ENCODE measurements at regions not wholly inside any gene's neighbourhood (a gene's known extent, or its start where the extent isn't known, plus 50 kb on each side); places are given as distances from the start of the nearest gene placed in this dataset.

GRCh38 chr2:223269386-223269785 is 217.4 kb downstream of the KCNE4 start:
- ChIA-PET CTCF (no interaction called here), POLR2A (no interaction called here)
- Mint-ChIP-seq H3K4me1 (no peaks in the 10 kb centered on the region), H3K27me3 (ENCODE audit: low read depth) (no peaks in the 10 kb centered on the region), H3K4me3 (no peak overlapping the region), H3K36me3 (no peaks in the 10 kb centered on the region), H3K9me3 (no peaks in the 10 kb centered on the region), H3K27ac (no peak overlapping the region)
- DNase-seq (ENCODE audit: low spot score) (no peak), ATAC-seq (no peak)
- TF ChIP-seq GABPB1 (CRISPR knock-in tag; IDR thresholded peaks at IDR 0.05) = no peak
- TF ChIP-seq ZBTB43 (CRISPR knock-in tag; IDR thresholded peaks at IDR 0.05) = no peak
- TF ChIP-seq SMAD3 (CRISPR knock-in tag; IDR thresholded peaks at IDR 0.05; ENCODE audit: borderline replicate concordance) = no peak
- TF ChIP-seq RORB (CRISPR knock-in tag; IDR thresholded peaks at IDR 0.05) = no peak
- no peak for TF ChIP-seq STAT6 (CRISPR knock-in tag; conservative IDR thresholded peaks at IDR 0.05; ENCODE audit: low read depth)
- no peak for TF ChIP-seq ZSCAN18 (CRISPR knock-in tag; IDR thresholded peaks at IDR 0.05)
- no peak for TF ChIP-seq NR2C2 (CRISPR knock-in tag; IDR thresholded peaks at IDR 0.05)
- TF ChIP-seq ATF6 (CRISPR knock-in tag; IDR thresholded peaks at IDR 0.05) = no peak
- no peak for TF ChIP-seq PRDM15 (CRISPR knock-in tag; IDR thresholded peaks at IDR 0.05)
- no peak for TF ChIP-seq TEAD1 (CRISPR knock-in tag; IDR thresholded peaks at IDR 0.05)
- no peak for TF ChIP-seq ZMAT4 (CRISPR knock-in tag; IDR thresholded peaks at IDR 0.05)
- no peak for TF ChIP-seq ZNF671 (CRISPR knock-in tag; IDR thresholded peaks at IDR 0.05)

- H3K27me3 Mint-ChIP-seq (ENCODE audit: low read depth) = no peaks in the 10 kb centered on the region
- H3K4me1 Mint-ChIP-seq = no peaks in the 10 kb centered on the region
- H3K9me3 Mint-ChIP-seq = no peaks in the 10 kb centered on the region
- H3K27ac Mint-ChIP-seq = no peak overlapping the region
- H3K4me3 Mint-ChIP-seq = no peak overlapping the region
- ChIA-PET POLR2A (no interaction called here), CTCF (no interaction called here)
- ATAC-seq (no peak), DNase-seq (ENCODE audit: low spot score) (no peak)
- H3K36me3 Mint-ChIP-seq = no peaks in the 10 kb centered on the region
- TF ChIP-seq NFATC4 (CRISPR knock-in tag; IDR thresholded peaks at IDR 0.05) (no peak), JUN (CRISPR knock-in tag; IDR thresholded peaks at IDR 0.05) (no peak), PRRX2 (CRISPR knock-in tag; IDR thresholded peaks at IDR 0.05) (no peak), RORB (CRISPR knock-in tag; IDR thresholded peaks at IDR 0.05) (no peak), USF1 (CRISPR knock-in tag; IDR thresholded peaks at IDR 0.05) (no peak), ZNF281 (CRISPR knock-in tag; IDR thresholded peaks at IDR 0.05) (no peak), HMGXB4 (CRISPR knock-in tag; IDR thresholded peaks at IDR 0.05) (no peak), SMAD4 (CRISPR knock-in tag; IDR thresholded peaks at IDR 0.05) (no peak)
Observed at GRCh38 chr2:223270548-223270947, 218.6 kb downstream of the KCNE4 start.
